ENCODE measurements at regions not wholly inside any gene's neighbourhood (a gene's known extent, or its start where the extent isn't known, plus 50 kb on each side); places are given as distances from the start of the nearest gene placed in this dataset.

- no peaks in the 10 kb centered on the region for H3K9me3 ChIP-seq
- DNase-seq: no peak
- H3K4me1 ChIP-seq: peaks cover 6 to 18% (median 13%) of the 10 kb centered on the region in 3 donors
- no peak for TF ChIP-seq CTCF (IDR thresholded peaks at IDR 0.05)
- H3K27ac ChIP-seq: peak overlapping the region in 2 of 4 donors; percentile 59 to 60
- 58 to 61% methylated on average over 6 of the region's 6 CpGs for WGBS, 2 donors
- H3K36me3 ChIP-seq: no peaks in the 10 kb centered on the region
- ATAC-seq: peak in 2 of 4 donors; percentile 15 to 31
- H3K4me3 ChIP-seq: no peak overlapping the region
- H3K27me3 ChIP-seq: no peaks in the 10 kb centered on the region
- FAIRE-seq: no peak
- intact Hi-C loops (cut with DNase I): no loop called here
Observed at GRCh38 chr2:150134223-150134857, 353.1 kb downstream of the RND3 start.

- Histone ChIP-seq H3K27ac (no peak overlapping the region), H3K4me3 (no peak overlapping the region), H3K27me3 (no peaks in the 10 kb centered on the region), H3K4me1 (peaks cover 6 to 18% (median 13%) of the 10 kb centered on the region in 3 donors), H3K9me3 (no peaks in the 10 kb centered on the region), H3K36me3 (no peaks in the 10 kb centered on the region)
- ATAC-seq (peak; percentile 50 to 77 (median 63)), DNase-seq (no peak), FAIRE-seq (no peak)
- no peak for TF ChIP-seq CTCF (IDR thresholded peaks at IDR 0.05)
- WGBS, 2 donors: 86 to 94% methylated on average over 5 of the region's 5 CpGs
- intact Hi-C loops (cut with DNase I): no loop called here
Observed at GRCh38 chr2:150133623-150134022, 353.8 kb downstream of the RND3 start.

- H3K27me3 ChIP-seq: no peaks in the 10 kb centered on the region
- intact Hi-C loops (cut with DNase I): no loop called here
- ATAC-seq (no peak), FAIRE-seq (no peak), DNase-seq (no peak)
- H3K36me3 ChIP-seq: no peaks in the 10 kb centered on the region
- 73 to 83% methylated on average over 5 of the region's 5 CpGs for WGBS, 2 donors
- TF ChIP-seq CTCF (IDR thresholded peaks at IDR 0.05): no peak
- H3K4me3 ChIP-seq: no peak overlapping the region
- no peak overlapping the region for H3K27ac ChIP-seq
- no peaks in the 10 kb centered on the region for H3K9me3 ChIP-seq
- peaks cover 0 to 11% (median 9%) of the 10 kb centered on the region in 3 donors for H3K4me1 ChIP-seq
Observed at GRCh38 chr2:150129921-150130575, 357.4 kb downstream of the RND3 start.

- FAIRE-seq (no peak), ATAC-seq (no peak), DNase-seq (no peak)
- no peaks in the 10 kb centered on the region for H3K27me3 ChIP-seq
- H3K36me3 ChIP-seq: no peaks in the 10 kb centered on the region
- no peak overlapping the region for H3K4me3 ChIP-seq
- no peak for TF ChIP-seq CTCF (IDR thresholded peaks at IDR 0.05)
- intact Hi-C loops (cut with DNase I): no loop called here
- no peaks in the 10 kb centered on the region for H3K9me3 ChIP-seq
- H3K4me1 ChIP-seq: no peaks in the 10 kb centered on the region
- WGBS, 2 donors: 87% methylated on average over 4 of the region's 4 CpGs
- H3K27ac ChIP-seq: no peak overlapping the region
Observed at GRCh38 chr2:150127995-150128394, 359.5 kb downstream of the RND3 start.

- Histone ChIP-seq H3K27ac (no peak overlapping the region), H3K27me3 (no peaks in the 10 kb centered on the region), H3K4me3 (no peak overlapping the region), H3K4me1 (no peaks in the 10 kb centered on the region), H3K36me3 (no peaks in the 10 kb centered on the region), H3K9me3 (no peaks in the 10 kb centered on the region)
- no peak for ATAC-seq
- FAIRE-seq: no peak
- 87 to 91% methylated on average over 6 of the region's 6 CpGs for WGBS, 2 donors
- no peak for TF ChIP-seq CTCF (IDR thresholded peaks at IDR 0.05)
- DNase-seq: no peak
- intact Hi-C loops (cut with DNase I): no loop called here
Observed at GRCh38 chr2:150127346-150127990, 360.0 kb downstream of the RND3 start.
